Hematopoietic multipotent progenitor cell treated with erythropoietin and hydrocortisone succinate and interleukin-3 and kit ligand, for 8 days (in vitro differentiated cells): ENCODE measurements at regions not wholly inside any gene's neighbourhood (a gene's known extent, or its start where the extent isn't known, plus 50 kb on each side); places are given as distances from the start of the nearest gene placed in this dataset.
"Not testable (repeated sequence)": the region's sequence is repeated elsewhere in the genome, so short reads cannot be mapped to it uniquely, and the experiment has no call there.

Experiments
- DNase-seq: peaks from one replicate; pipeline ENCODE4 v3.0.0-alpha.2; 2015

GRCh38 chr7:153550173-153550572 lies 502.0 kb upstream of the DPP6 start:
- no peak for DNase-seq

GRCh38 chr7:153564391-153564790 lies 487.8 kb upstream of the DPP6 start:
- no peak for DNase-seq

GRCh38 chr7:153566324-153566723 lies 485.9 kb upstream of the DPP6 start:
- no peak for DNase-seq

- no peak for DNase-seq
Observed at GRCh38 chr7:153567426-153567825, 484.8 kb upstream of the DPP6 start.

GRCh38 chr7:153569520-153569919 lies 482.7 kb upstream of the DPP6 start:
- not testable (repeated sequence) for DNase-seq

DNA sequence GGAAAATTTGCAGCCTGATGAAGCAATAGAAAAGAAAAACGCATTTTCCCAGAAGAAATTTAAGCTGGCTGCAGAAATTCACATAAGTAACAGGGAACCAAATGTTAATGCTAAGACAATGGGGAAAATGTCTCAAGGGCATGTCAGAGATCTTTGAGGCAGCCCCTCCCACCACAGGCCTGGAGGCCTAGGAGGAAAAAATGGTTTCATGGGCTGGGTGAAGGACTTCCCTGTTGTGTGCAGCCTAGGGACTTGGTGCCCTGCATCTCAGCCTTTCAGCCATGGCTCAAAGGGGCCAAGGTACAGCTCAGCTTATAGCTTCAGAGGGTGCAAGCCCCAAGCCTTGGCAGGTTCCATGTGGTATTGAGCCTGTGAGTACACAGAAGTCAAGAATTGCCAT lies 476.1 kb upstream of the DPP6 start:
- DNase-seq: no peak

DNA sequence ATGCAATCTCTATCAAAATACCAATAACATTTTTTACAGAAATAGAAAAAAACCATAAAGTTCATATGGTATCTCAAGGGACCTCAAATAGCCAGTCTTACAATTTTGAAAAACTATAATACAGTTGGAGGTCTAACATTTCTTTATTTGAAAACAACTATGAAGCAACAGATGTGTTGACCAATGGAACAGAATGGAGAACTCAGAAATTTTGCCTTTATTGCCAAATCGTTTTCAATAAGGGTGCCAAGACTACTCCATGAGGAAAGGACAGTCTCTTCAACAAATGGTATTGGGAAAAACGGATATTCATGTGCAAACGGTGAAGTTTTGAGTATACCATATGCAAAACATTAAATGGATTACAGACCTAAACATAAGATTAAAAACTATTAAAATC lies 470.8 kb upstream of the DPP6 start:
- DNase-seq: no peak

DNA sequence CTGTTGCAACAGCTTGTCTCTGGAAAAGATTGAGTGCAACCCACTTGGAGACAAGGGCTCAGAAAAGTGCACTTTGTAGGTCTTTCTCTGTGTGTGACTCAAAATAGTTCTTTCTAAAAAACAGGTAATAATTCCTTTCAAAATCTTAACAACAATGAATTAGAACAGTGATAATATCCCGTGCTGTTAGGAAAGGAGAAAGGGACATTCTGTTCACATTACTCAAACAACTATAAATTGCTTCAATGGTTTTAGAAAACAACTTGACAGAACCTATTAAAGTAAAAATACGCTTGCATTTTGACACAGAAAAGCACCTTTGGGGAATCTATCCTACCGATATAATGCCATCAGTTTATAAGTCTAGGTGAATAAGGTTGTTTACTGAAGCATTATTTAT lies 468.1 kb upstream of the DPP6 start:
- no peak for DNase-seq

DNA sequence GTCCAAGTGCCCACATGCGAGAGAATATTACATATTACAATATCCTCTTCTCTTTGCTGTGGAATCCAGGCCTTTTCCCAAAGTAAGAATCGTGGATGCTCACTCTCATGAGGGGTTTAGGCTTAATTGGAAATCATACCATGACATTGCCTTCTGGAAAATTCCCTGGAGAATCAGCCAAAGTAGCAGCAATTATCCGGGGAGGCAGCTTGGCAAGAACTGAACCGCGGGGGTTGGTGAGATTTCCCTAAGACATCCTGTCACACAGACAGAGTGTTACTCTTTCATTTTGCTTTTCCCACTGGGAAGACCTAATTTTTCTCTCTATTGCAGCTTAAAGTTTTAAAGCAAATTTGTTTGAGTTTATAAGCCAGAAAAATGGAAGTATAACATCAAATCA lies 463.6 kb upstream of the DPP6 start:
- no peak for DNase-seq

DNA sequence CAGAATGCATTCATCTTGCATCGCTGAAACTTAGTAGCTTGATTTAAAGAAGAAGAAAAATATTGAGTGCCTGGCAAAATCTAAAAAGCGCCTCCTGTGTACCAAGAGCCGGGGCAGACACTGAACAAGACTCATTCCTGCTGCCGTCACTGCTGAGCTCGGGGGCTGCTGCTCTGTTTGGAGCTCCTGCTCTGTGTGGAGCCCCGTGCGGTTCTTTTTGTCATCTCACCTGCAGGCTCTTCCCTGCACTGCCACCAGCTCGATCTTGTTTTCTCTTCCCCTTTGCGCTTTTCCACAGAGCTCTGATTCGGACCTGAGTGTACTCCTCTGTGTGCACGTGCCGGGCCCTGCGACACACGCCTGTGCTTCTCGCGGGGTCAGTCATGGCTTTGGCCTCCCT lies 462.1 kb upstream of the DPP6 start:
- DNase-seq: no peak

DNA sequence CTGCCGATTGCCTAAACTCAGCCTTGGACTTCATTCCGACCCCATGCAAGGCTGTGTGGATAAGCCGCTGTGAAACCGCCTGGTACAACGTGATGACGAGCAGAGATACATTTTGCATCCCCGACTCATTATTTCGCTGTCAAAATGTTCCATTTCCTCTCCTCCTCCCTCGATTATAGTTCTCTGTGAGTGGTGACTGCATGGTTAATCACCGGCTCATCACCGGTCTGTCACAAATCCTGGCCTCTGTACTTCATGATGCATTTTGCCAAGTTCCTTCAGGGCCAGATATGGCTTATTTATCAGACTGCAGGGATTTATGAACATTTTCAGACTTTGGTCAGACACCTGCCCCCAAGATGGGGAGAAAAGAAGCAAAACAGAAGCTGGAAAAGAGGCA lies 461.6 kb upstream of the DPP6 start:
- DNase-seq: no peak

- DNase-seq: no peak
Observed at GRCh38 chr7:153607354-153607753, 444.8 kb upstream of the DPP6 start.

DNA sequence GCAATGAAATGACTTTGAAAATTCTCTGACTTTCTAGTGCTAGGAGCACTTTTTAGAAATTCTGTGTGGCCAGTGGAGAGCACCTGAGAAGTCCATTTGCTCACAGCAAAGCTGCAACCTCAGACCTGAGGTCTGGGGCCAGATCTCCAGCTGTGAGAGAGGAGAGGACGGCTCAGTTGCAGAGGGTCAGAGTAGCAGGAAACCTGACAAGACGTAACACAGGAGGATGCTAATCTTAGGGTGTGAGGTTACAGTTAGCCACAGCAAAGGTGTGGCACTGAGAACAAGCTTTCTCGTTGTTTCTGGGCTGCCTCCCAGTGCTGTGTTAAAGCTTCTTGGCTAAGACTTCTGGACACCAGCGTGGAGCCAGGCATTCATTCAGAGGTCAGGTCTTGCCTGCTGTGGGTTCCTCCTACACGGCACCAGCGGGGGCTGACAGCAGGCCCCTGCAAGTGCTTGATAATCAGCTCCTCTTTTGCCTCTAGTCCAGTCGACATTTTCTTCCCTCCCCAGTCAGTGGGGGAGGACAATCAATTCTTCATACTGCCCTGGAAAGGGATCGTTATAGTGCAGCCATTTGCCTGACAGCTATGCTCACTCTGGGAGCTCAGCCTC lies 435.4 kb upstream of the DPP6 start:
- no peak for DNase-seq

DNA sequence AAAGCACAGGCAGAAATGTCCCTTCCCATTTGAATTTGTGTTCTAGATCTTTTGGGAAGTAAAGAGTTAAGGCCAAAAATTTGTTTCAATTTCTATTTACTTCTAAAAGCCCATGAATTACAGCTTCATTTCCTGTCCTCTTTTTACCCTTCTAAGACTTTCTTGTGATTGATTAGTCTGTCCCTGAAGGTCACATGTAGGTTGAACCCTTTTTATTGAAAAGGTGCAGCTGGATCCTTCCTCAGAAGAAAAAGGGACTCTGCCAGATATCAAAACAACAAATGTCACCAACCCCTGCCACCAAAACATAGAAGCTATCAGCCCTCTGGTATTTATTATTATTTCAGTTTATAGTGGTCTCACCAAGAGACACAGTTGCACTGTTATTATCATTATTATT lies 424.9 kb upstream of the DPP6 start:
- no peak for DNase-seq

DNA sequence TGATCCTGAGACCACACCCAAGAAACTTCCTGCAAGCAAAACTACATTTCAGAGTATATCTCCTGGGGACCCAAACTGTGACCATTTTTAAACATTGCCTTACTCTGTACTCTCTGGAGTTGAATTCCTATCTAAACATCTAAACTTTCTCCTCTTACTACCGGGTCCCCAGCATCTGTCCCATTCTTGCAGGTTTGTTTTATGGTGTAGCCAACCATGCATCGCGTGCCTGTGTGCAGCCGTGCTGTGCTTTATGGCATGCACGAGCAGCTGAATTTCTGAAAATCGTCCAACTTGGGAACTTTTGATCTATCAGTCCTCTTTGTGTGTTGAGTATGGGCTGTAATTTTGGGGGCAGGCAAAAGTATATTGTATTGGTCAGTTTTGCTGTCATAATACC lies 423.8 kb upstream of the DPP6 start:
- no peak for DNase-seq

GRCh38 chr7:153628825-153629224 lies 423.4 kb upstream of the DPP6 start:
- DNase-seq: no peak

DNA sequence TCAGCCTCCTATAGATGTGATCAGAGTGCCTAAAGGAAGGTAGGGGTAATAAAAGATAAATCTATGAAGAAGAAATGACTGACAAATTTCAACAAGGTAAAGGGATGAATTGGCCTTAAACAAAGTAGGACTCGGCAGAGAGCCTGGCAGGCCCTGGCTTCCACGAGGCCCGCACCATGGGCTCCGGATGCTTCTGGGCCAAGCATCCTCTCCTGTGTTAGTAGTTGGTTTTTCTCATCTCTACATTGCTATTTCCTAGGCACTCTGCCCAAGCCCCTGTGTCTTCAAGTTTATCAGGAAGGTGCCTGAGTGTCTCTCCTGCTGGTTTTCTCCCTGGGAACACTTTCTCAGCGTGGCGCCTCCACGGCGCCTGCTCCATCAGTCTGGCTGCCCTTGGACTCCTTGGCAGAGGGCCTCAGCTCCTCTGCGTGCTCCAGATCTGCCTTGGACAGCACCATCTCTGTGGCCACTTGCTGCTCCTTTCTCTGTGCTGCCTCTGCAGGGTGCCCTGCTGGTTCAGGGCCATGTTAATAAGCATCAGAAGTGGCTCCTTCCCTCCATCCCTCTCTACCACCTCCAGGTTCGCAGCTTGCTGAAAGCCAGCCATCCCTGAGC lies 413.3 kb upstream of the DPP6 start:
- no peak for DNase-seq

DNA sequence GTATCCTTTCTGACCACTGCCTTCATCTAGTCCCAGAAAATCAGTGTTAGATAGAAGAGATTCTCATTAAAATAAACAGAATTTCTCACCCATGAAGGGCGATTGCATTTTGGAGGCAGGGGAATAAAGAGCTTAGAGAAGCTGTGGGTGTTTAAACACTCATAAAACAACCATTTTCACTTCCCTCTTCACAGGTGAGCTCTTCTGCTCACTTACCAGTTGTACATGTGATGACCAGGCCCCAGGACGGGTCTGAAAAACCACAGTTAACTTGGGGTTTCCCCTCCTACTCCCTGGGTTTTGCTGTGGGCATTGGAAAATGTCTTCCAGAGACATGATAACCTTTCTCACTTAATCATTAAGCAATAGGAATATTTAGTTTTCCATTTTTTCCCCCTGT lies 411.6 kb upstream of the DPP6 start:
- no peak for DNase-seq

DNA sequence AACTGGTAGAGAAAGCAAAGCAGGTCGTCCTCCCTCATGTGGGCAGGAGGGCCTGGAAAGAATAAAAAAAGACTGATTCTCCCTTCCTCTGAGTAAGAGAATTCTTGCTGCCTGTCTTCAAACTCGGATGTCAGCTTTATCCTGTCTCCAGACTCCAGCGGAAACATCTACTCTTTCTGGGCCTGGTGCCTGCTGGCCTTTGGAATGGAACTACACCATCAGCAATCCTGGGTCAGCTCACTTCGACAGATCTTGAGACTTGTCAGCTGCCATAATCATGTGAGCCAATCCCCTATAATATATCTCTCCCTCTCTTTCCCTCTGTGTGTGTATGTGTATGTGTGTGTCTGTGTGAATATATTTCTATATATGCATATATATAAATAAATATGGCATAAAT lies 411.0 kb upstream of the DPP6 start:
- DNase-seq: no peak

- no peak for DNase-seq
Observed at GRCh38 chr7:153642989-153643388, 409.2 kb upstream of the DPP6 start.

DNA sequence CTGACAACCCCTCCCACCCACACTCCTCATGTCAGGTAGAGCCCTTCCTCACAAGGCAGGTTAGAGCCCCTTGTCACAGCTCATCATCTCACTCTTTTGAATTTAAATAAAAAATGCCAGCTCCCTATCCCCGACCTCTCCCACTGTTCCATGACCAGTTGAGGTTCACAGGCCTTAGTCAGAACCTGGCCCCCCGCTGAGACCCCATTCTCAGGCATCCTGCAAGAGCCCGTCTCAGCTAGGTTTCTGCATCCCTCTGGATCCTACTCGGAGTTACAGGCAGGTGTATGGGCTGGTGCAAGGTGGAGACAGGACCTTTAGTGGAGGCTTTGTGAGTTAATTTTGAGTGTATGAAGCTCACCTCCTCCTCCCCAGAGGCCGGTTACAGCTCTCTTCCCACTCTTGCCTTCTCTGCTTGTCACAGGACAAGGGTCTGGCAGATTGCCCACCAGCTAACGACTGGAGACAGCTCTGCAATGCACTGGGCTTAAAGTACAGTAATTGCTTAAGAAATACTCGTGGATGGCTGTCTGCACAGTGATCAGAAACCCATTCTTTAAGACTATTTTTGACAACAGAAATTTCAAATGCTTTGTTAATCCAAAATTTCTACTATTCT lies 394.9 kb upstream of the DPP6 start:
- DNase-seq: no peak

- no peak for DNase-seq
Observed at GRCh38 chr7:153675131-153675530, 377.1 kb upstream of the DPP6 start.

DNA sequence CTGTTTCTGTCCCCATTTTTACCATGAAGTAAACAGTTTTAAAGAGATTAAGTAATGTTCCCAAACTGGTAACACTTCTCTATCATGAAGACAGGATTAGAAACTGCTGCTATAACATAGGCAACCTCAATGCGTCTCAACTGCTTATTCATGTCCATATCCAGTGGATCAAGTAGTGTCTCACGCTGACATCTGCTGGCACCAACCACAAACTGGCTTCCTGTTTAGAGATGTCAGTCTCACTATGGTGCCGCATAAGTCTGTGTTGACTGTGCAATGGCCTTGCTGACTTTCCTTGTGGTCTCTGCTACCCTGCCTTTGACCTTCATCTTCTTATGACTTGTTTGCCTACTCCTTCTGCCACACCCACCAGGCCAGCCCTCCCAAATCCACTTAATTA lies 369.6 kb upstream of the DPP6 start:
- no peak for DNase-seq

- DNase-seq: no peak
Observed at GRCh38 chr7:153696242-153696641, 356.0 kb upstream of the DPP6 start.

DNA sequence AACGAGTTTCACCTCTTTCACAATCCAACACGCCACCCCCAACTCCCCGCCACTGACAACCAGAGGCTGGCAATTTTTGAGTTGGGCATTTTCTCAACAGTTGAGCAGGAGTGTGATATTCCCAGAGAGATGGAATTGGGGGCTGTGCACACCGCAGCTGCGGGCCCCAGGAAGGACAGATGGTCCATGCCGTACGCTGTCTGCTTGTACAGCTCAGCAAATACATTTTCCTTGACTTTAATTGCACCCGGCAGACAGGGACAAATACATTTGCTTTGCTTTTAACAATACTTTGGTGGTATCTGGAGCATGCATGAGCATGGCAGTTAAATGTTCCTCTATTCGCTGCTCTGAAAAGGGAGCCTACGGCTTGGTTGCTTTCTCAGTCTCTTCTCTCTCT lies 354.2 kb upstream of the DPP6 start:
- no peak for DNase-seq
